Eye (tissue), 1 donor: ENCODE measurements at regions not wholly inside any gene's neighbourhood (a gene's known extent, or its start where the extent isn't known, plus 50 kb on each side); places are given as distances from the start of the nearest gene placed in this dataset.
"Not testable (repeated sequence)": the region's sequence is repeated elsewhere in the genome, so short reads cannot be mapped to it uniquely, and the experiment has no call there.

Experiments used
- DNase-seq: peaks from one replicate; pipeline ENCODE4 v3.0.0-alpha.2; 2015

DNA sequence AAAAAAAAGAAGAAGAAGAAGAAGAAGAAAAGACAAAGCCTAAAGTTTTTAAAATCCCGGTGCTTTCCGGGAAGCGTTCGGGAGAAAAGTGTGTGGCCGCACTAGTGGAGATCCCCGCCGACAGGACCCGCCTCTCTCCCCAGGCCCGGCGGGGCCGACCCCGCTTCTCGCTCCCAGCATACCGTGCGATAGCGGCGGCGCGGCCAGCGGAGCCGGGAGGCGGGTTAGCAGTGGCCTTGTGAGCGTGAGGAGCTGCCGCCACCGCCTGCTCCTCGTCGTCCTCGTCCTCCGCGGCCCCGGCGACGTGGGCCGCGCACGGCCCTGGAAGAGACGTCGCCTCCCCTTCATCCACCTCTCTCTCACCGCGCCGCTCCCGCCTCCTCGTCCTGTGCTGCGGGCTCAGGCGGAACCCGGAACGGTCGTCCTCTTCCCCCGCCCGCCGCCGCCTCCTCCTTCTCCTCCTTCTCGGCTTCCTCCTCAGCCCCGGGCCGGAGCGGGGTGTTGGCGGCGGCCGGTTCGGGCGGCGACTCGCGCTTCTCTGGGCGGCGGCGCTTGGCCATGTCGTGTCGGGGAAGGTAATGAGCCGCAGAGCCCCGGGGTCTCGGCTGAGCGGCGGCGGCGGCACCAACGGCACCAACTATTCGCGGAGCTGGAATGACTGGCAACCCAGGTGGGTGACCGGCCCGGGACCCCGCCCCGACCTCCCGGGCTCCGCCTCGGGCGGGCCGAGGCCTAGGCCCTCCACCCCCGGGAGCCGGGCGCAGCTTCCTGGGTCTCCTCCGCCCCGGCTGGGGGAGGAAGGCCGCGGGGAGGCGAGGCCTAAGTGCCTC lies 62.6 kb upstream of the CDR2 start:
- peak; percentile 91 for DNase-seq

DNA sequence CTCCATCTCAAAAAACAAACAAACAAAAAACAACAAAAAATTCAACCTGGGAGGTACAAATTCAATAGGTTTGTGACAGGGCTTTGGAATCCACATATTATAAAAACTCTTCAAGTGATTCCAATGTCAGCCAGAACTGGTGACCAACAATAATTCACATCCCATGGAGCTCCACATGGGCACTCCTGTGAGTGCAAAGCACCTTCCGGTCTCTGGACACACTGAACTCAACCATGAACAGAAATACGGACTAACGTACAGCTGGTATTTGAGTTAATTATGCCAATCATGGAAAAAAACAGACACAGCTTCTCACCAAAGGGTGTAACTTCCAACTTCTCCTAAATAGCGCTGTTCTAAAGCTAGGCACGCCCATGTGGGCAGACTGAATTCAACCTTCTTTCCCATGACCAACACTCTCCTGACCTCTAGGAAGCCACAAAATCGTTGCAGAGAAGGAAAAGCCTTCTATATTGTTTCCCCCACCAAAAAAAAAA lies 62.0 kb upstream of the CDR2 start:
- DNase-seq: not testable (repeated sequence)

DNA sequence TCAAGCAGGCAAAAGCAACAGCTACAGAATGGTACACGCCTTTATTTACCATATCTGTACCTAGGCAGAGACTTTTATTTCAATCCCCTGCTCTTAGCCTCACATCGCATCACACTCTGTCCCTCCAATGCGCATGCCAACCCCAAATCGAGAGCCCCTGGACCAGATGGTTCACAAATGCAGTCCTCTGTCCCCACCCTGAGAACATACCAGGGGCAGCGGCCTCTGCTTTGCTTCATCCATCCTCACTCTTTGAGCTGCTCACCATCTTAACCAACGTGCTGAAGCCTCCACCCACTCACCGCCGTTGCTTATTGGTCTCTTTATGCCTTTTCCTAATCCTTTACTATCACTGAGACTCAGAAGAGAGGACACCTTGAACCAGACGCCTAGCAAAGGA lies 56.9 kb upstream of the CDR2 start:
- DNase-seq: not testable (repeated sequence)

DNA sequence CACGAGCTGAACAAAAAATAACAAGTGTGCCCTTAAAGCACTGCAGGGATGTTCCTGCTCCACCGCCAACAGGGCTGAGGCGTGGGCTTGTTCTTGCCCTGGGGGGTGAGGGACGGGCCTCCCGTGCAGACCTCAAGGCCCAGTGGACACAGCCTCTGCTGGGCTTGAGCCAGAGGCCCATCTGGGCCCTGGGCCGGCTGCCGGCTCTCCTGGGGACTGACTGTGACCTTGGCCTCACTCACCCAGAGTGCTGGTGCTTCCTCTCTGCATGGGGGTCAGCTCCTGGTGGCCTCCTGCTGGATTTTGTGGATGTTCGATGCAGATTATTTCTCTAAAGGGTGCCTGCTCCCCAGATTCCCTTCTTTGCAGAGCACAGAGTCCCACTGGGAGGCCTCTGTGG lies 54.2 kb upstream of the CDR2 start:
- no peak for DNase-seq

DNA sequence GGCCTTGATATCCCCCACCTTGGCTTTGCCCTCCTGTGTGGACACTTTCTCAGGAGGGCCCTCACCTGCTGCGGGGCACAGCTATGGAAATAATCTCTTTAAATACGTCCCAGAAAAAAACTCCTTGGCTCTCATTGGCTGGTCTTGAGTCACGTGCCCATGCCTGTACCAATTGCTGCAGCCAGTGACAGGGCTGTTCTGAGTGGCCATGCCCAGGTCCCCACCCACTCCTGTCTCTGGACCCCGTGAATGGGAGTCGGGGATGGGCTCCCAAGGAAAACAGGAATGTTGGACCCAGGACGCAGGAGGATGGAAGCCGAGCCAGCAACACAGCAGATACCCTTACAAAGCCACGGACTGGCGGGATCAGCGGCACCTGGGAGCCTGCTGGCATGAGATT lies 53.1 kb upstream of the CDR2 start:
- no peak for DNase-seq

DNA sequence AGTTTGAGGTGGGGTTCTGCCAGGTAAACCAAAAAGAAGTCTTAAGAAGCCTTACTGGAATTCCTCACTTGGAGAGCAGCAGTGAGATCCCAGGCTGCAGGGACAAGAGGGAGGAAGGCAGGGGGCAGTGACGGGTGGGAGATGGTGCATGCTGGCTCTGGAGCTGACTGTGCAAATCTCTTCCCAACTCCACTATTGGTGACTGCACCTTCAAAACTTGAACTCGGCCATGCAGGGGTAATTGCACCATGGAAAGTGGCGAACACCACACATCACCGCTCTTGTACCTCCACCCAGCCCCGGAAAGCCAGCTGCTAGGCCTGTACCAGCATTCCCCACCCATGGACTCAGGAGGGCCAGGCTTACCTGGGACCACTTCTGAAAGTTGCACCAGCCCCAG lies 51.4 kb upstream of the CDR2 start:
- no peak for DNase-seq

DNA sequence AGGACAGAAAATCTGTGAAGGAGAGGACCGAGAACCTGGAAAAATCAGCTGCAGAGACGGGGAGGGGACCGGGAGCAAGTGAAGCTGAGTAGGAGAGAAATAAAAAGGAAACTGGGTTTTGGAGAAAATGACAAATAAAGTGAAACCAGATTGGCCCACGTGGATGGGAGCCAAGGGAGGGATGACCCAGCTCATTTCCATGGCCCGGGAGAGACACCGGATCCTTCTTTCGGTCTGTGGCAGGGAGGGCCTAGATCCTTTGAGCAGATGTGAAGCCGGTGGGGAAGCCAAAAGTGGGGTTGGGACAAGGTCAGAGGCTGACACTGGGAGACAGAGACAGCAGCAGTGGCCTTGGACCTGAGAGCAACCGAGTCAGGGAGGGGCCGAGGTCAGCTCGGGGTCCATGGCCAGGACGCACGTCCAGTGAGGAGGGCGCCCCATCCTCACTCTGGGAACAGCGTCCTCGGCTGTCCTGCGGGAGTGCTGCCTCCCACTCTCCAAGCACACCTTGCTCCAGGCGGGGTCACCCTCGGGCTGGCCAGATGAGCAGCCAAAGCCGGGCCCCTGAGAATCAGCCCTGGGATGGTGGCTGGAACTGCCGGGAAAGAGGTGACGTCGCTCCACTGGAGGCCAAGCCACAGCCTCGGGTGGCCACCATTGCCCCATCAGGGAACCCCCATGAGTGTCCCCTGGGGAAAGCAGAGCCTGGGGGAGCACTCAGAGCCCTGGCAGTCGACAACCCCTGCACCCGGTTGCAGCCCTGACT lies 50.8 kb upstream of the CDR2 start:
- peak; percentile 62 for DNase-seq

DNA sequence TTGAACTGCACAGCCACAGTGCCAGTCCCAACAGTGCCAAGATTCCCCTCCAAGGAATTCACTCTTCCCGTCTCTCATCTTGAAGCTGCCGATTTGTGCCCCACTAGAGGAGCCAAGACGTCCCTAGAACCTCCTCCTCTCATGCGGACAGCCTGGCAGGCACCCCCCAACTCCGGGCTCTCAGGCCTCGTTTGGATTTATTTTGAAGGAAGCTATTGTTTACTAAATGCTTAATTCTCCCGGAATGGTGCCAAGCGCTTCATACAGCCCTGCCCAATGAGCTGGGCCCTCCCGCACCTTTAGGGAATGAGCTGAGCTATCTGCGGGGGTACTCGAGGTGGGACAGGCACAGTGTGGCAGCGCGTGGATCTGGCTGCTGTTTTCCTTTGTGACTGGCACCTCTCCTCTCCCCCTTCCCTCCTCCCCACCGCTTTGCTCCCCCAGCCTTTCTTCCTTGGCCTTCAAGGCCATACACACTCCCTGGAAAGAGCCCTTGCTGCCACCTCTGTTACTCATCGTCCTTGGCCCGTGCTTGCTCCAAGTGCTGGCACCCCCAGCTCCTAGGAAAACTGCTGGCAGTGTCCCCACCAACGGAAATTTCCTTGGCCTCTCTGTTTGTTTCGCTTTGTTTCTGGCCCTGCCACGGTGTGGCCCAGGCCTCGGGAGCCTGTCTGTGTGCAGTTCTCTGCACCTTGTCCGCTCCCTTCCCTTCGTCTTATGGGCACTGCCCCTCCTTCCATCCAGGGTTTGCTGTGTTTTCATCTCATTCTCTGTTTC lies 49.9 kb upstream of the CDR2 start:
- DNase-seq: no peak
